ENCODE measurements at regions not wholly inside any gene's neighbourhood (a gene's known extent, or its start where the extent isn't known, plus 50 kb on each side); places are given as distances from the start of the nearest gene placed in this dataset.

GRCh38 chr4:123468479-123469031, 72.0 kb downstream of the SPRY1 start:
- Histone ChIP-seq H3K4me1 (no peaks in the 10 kb centered on the region), H3K4me3 (no peak overlapping the region), H3K27me3 (ENCODE audit: low read depth) (no peaks in the 10 kb centered on the region), H3K27ac (replicated peaks) (no peak overlapping the region), H3K36me3 (no peaks in the 10 kb centered on the region), H3K9me3 (replicated peaks) (no peaks in the 10 kb centered on the region)
- no peak for DNase-seq
- no peak for TF ChIP-seq CTCF (IDR thresholded peaks at IDR 0.05; ENCODE audit: borderline replicate concordance)
- intact Hi-C loops (cut with micrococcal nuclease): no loop called here

GRCh38 chr4:123469245-123469644, 72.7 kb downstream of the SPRY1 start:
- Histone ChIP-seq H3K9me3 (replicated peaks) (no peaks in the 10 kb centered on the region), H3K4me1 (no peaks in the 10 kb centered on the region), H3K36me3 (no peaks in the 10 kb centered on the region), H3K4me3 (no peak overlapping the region), H3K27me3 (ENCODE audit: low read depth) (no peaks in the 10 kb centered on the region), H3K27ac (replicated peaks) (no peak overlapping the region)
- intact Hi-C loops (cut with micrococcal nuclease): no loop called here
- no peak for DNase-seq
- TF ChIP-seq CTCF (IDR thresholded peaks at IDR 0.05; ENCODE audit: borderline replicate concordance): no peak

GRCh38 chr4:123469696-123470095, 73.1 kb downstream of the SPRY1 start:
- Histone ChIP-seq H3K36me3 (no peaks in the 10 kb centered on the region), H3K27me3 (ENCODE audit: low read depth) (no peaks in the 10 kb centered on the region), H3K4me1 (no peaks in the 10 kb centered on the region), H3K9me3 (replicated peaks) (no peaks in the 10 kb centered on the region), H3K4me3 (no peak overlapping the region), H3K27ac (replicated peaks) (no peak overlapping the region)
- intact Hi-C loops (cut with micrococcal nuclease): no loop called here
- TF ChIP-seq CTCF (IDR thresholded peaks at IDR 0.05; ENCODE audit: borderline replicate concordance): no peak
- DNase-seq: no peak

GRCh38 chr4:123470640-123471039, 74.0 kb downstream of the SPRY1 start:
- Histone ChIP-seq H3K4me3 (no peak overlapping the region), H3K27me3 (ENCODE audit: low read depth) (no peaks in the 10 kb centered on the region), H3K9me3 (replicated peaks) (peaks cover 2% of the 10 kb centered on the region), H3K4me1 (no peaks in the 10 kb centered on the region), H3K36me3 (no peaks in the 10 kb centered on the region), H3K27ac (replicated peaks) (no peak overlapping the region)
- intact Hi-C loops (cut with micrococcal nuclease): no loop called here
- DNase-seq: no peak
- TF ChIP-seq CTCF (IDR thresholded peaks at IDR 0.05; ENCODE audit: borderline replicate concordance): no peak

GRCh38 chr4:123471655-123472369, 75.2 kb downstream of the SPRY1 start:
- Histone ChIP-seq H3K4me3 (no peak overlapping the region), H3K4me1 (no peaks in the 10 kb centered on the region), H3K27ac (replicated peaks) (no peak overlapping the region), H3K9me3 (replicated peaks) (peaks cover 5% of the 10 kb centered on the region), H3K27me3 (ENCODE audit: low read depth) (no peaks in the 10 kb centered on the region), H3K36me3 (no peaks in the 10 kb centered on the region)
- no peak for DNase-seq
- intact Hi-C loops (cut with micrococcal nuclease): no loop called here
- TF ChIP-seq CTCF (IDR thresholded peaks at IDR 0.05; ENCODE audit: borderline replicate concordance): no peak

Data from left ventricle myocardium inferior (tissue), 1 donor.